PC-3 (cell line): ENCODE measurements at regions not wholly inside any gene's neighbourhood (a gene's known extent, or its start where the extent isn't known, plus 50 kb on each side); places are given as distances from the start of the nearest gene placed in this dataset.

Source experiments
- EZH2 ChIP-seq: fragments of 300-600 bp; sonication (generic); IDR thresholded peaks from one replicate; pipeline ENCODE4 v1.6.1; 2017; ENCODE audit warnings: antibody characterized with exemption, mild to moderate bottlenecking, low read length; ENCODE audit not compliant: unreplicated experiment
- EZH2phosphoT487 ChIP-seq: fragments of 300-600 bp; sonication (generic); IDR thresholded peaks from 2 replicates; pipeline ENCODE4 v1.6.1; 2018; ENCODE audit warnings: mild to moderate bottlenecking, antibody characterized with exemption, low read length, borderline replicate concordance
- TF ChIP-seq, protein P1 (sequence below): fragments of 300-600 bp; sonication (generic); conservative IDR thresholded peaks from 2 replicates; pipeline ENCODE4 v1.5.1; 2017; ENCODE audit warnings: antibody characterized with exemption, low read depth, mild to moderate bottlenecking, low read length

DNA sequence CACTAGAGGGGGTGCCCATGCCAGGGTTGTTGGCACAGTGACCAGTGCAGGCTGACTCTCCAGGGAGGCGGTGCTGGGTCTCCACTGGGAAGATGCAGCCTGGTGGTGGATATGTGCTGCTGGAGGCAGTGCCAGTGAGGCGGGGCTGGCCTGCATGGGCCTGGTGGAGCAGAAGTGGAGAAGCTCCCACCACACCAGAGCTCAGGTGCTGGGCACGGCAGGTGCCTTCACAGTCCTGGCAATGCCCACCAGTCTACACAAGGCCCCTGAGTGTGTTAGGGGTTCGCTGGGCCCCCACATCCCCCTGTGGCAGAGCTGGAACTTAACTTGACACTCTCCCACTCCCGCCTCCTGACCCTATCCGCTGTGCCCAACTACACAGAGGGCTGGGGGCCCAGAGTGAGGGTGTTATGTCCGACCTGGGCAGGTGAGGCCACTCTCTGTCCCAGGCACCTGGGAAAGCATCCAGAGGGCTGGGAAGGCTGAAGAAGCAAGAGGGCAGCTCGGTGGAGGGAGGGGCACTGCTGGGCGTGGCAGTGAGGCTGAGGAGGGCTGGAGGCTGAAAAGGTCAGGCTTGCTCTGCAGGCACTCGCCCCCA, 102.4 kb upstream of the B3GAT1 start:
- TF ChIP-seq, protein P1, sequence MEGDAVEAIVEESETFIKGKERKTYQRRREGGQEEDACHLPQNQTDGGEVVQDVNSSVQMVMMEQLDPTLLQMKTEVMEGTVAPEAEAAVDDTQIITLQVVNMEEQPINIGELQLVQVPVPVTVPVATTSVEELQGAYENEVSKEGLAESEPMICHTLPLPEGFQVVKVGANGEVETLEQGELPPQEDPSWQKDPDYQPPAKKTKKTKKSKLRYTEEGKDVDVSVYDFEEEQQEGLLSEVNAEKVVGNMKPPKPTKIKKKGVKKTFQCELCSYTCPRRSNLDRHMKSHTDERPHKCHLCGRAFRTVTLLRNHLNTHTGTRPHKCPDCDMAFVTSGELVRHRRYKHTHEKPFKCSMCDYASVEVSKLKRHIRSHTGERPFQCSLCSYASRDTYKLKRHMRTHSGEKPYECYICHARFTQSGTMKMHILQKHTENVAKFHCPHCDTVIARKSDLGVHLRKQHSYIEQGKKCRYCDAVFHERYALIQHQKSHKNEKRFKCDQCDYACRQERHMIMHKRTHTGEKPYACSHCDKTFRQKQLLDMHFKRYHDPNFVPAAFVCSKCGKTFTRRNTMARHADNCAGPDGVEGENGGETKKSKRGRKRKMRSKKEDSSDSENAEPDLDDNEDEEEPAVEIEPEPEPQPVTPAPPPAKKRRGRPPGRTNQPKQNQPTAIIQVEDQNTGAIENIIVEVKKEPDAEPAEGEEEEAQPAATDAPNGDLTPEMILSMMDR = no peak
- no peak for TF ChIP-seq EZH2
- no peak for TF ChIP-seq EZH2phosphoT487
